SK-N-MC (cell line): ENCODE measurements at regions not wholly inside any gene's neighbourhood (a gene's known extent, or its start where the extent isn't known, plus 50 kb on each side); places are given as distances from the start of the nearest gene placed in this dataset.

Experiments
- EZH2 ChIP-seq: fragments of 200-600 bp; sonication (generic); IDR thresholded peaks from one replicate; pipeline ENCODE4 v1.6.1; 2017; ENCODE audit warnings: antibody characterized with exemption
- POLR2AphosphoS5 ChIP-seq: IDR thresholded peaks from 2 replicates; pipeline ENCODE4 v1.6.1; 2012; ENCODE audit warnings: mild to moderate bottlenecking, low read depth, low read length, borderline replicate concordance

GRCh38 chr14:98688446-98688845 lies 583.6 kb downstream of the BCL11B start:
- TF ChIP-seq POLR2AphosphoS5 (no peak), EZH2 (no peak)
